ENCODE measurements at regions not wholly inside any gene's neighbourhood (a gene's known extent, or its start where the extent isn't known, plus 50 kb on each side); places are given as distances from the start of the nearest gene placed in this dataset.

DNA sequence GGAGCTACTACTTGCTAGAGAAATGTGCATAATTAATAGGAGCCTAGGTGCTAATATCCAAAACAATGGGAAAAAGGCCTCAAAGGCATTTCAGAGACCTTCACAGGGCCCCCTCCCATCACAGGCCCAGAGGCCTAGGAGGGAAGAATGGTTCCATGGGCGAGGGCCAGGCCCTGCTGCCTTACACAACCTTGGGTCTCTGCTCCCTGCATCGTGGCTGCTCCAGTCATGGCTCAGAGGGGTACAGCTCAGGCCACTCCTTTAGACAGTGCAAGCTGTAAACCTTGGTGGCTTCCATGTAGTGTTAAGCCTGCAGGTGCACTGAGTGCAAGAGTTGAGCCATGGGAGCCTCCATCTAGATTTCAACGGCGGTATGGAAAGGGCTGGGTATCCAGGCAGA, 429.2 kb downstream of the FIGN start:
- TF ChIP-seq EZH2 (IDR thresholded peaks at IDR 0.05; ENCODE audit: borderline replicate concordance, insufficient read depth, low read depth, low read length, poor library complexity, severe bottlenecking), result no peak
- TF ChIP-seq, protein P1, sequence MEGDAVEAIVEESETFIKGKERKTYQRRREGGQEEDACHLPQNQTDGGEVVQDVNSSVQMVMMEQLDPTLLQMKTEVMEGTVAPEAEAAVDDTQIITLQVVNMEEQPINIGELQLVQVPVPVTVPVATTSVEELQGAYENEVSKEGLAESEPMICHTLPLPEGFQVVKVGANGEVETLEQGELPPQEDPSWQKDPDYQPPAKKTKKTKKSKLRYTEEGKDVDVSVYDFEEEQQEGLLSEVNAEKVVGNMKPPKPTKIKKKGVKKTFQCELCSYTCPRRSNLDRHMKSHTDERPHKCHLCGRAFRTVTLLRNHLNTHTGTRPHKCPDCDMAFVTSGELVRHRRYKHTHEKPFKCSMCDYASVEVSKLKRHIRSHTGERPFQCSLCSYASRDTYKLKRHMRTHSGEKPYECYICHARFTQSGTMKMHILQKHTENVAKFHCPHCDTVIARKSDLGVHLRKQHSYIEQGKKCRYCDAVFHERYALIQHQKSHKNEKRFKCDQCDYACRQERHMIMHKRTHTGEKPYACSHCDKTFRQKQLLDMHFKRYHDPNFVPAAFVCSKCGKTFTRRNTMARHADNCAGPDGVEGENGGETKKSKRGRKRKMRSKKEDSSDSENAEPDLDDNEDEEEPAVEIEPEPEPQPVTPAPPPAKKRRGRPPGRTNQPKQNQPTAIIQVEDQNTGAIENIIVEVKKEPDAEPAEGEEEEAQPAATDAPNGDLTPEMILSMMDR (IDR thresholded peaks at IDR 0.05), result no peak
